ENCODE measurements at regions not wholly inside any gene's neighbourhood (a gene's known extent, or its start where the extent isn't known, plus 50 kb on each side); places are given as distances from the start of the nearest gene placed in this dataset.

- Histone ChIP-seq H2AFZ (ENCODE audit: control insufficient read depth, low read length) (no peak overlapping the region), H3K27me3 (ENCODE audit: control insufficient read depth, extremely low read depth, insufficient read depth, low read length) (peaks cover 2% of the 10 kb centered on the region), H4K20me1 (ENCODE audit: control insufficient read depth, extremely low read depth, insufficient read depth, low read length) (no peaks in the 10 kb centered on the region), H3K9ac (ENCODE audit: control insufficient read depth, extremely low read depth, insufficient read depth, low read length) (no peak overlapping the region), H3K79me2 (ENCODE audit: control insufficient read depth, insufficient read depth, low read length) (no peaks in the 10 kb centered on the region), H3K9me3 (ENCODE audit: control insufficient read depth, low read depth, low read length) (no peaks in the 10 kb centered on the region), H3K4me3 (ENCODE audit: control insufficient read depth in 2 of 3, extremely low read depth in 1 of 3, insufficient read depth in 2 of 3, low read depth in 1 of 3, low read length in 3 of 3) (no peak overlapping the region), H3K4me1 (ENCODE audit: control insufficient read depth, extremely low read depth, insufficient read depth, low read length) (no peaks in the 10 kb centered on the region), H3K36me3 (ENCODE audit: control insufficient read depth in 2 of 2, extremely low read depth in 1 of 2, insufficient read depth in 2 of 2, low read length in 2 of 2) (no peaks in the 10 kb centered on the region), H3K27ac (ENCODE audit: control insufficient read depth, insufficient read depth, low read length) (no peak overlapping the region), H3K9me1 (ENCODE audit: control insufficient read depth, extremely low read depth, insufficient read depth, low read length) (no peaks in the 10 kb centered on the region), H3K4me2 (ENCODE audit: control insufficient read depth, extremely low read depth, insufficient read depth, low read depth, low read length) (no peak overlapping the region)
- DNase-seq (ENCODE audit: low read depth, low spot score) (no peak), FAIRE-seq (no peak)
- TF ChIP-seq, protein P1, sequence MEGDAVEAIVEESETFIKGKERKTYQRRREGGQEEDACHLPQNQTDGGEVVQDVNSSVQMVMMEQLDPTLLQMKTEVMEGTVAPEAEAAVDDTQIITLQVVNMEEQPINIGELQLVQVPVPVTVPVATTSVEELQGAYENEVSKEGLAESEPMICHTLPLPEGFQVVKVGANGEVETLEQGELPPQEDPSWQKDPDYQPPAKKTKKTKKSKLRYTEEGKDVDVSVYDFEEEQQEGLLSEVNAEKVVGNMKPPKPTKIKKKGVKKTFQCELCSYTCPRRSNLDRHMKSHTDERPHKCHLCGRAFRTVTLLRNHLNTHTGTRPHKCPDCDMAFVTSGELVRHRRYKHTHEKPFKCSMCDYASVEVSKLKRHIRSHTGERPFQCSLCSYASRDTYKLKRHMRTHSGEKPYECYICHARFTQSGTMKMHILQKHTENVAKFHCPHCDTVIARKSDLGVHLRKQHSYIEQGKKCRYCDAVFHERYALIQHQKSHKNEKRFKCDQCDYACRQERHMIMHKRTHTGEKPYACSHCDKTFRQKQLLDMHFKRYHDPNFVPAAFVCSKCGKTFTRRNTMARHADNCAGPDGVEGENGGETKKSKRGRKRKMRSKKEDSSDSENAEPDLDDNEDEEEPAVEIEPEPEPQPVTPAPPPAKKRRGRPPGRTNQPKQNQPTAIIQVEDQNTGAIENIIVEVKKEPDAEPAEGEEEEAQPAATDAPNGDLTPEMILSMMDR (optimal IDR thresholded peaks at IDR 0.05 in 1 of 3, IDR thresholded peaks at IDR 0.05 in 1 of 3, conservative IDR thresholded peaks at IDR 0.05 in 1 of 3; ENCODE audit: extremely low read depth in 1 of 3, insufficient read depth in 2 of 3, low read length in 3 of 3): no peak
- no peak for TF ChIP-seq EZH2 (IDR thresholded peaks at IDR 0.05; ENCODE audit: low read length)
- dilution Hi-C loops (cut with MboI; ENCODE audit: extremely low pct_ligation_motif_present, low sequenced_read_pairs): no loop called here
These were observed 265.1 kb downstream of the ZEB1 start for GRCh38 chr10:31584098-31584631.

- FAIRE-seq (no peak), DNase-seq (ENCODE audit: low read depth, low spot score) (no peak)
- Histone ChIP-seq H3K4me1 (ENCODE audit: control insufficient read depth, extremely low read depth, insufficient read depth, low read length) (no peaks in the 10 kb centered on the region), H3K36me3 (ENCODE audit: control insufficient read depth in 2 of 2, extremely low read depth in 1 of 2, insufficient read depth in 2 of 2, low read length in 2 of 2) (no peaks in the 10 kb centered on the region), H3K4me3 (ENCODE audit: control insufficient read depth in 2 of 3, extremely low read depth in 1 of 3, insufficient read depth in 2 of 3, low read depth in 1 of 3, low read length in 3 of 3) (no peak overlapping the region), H3K27ac (ENCODE audit: control insufficient read depth, insufficient read depth, low read length) (no peak overlapping the region), H3K9me3 (ENCODE audit: control insufficient read depth, low read depth, low read length) (no peaks in the 10 kb centered on the region), H3K9ac (ENCODE audit: control insufficient read depth, extremely low read depth, insufficient read depth, low read length) (no peak overlapping the region), H3K9me1 (ENCODE audit: control insufficient read depth, extremely low read depth, insufficient read depth, low read length) (no peaks in the 10 kb centered on the region), H4K20me1 (ENCODE audit: control insufficient read depth, extremely low read depth, insufficient read depth, low read length) (no peaks in the 10 kb centered on the region), H3K79me2 (ENCODE audit: control insufficient read depth, insufficient read depth, low read length) (no peaks in the 10 kb centered on the region), H3K27me3 (ENCODE audit: control insufficient read depth, extremely low read depth, insufficient read depth, low read length) (peaks cover 3% of the 10 kb centered on the region), H2AFZ (ENCODE audit: control insufficient read depth, low read length) (no peak overlapping the region), H3K4me2 (ENCODE audit: control insufficient read depth, extremely low read depth, insufficient read depth, low read depth, low read length) (no peak overlapping the region)
- dilution Hi-C loops (cut with MboI; ENCODE audit: extremely low pct_ligation_motif_present, low sequenced_read_pairs): no loop called here
- no peak for TF ChIP-seq EZH2 (IDR thresholded peaks at IDR 0.05; ENCODE audit: low read length)
- TF ChIP-seq, protein P1 (optimal IDR thresholded peaks at IDR 0.05 in 1 of 3, IDR thresholded peaks at IDR 0.05 in 1 of 3, conservative IDR thresholded peaks at IDR 0.05 in 1 of 3; ENCODE audit: extremely low read depth in 1 of 3, insufficient read depth in 2 of 3, low read length in 3 of 3): no peak
These were observed 264.3 kb downstream of the ZEB1 start for GRCh38 chr10:31583293-31583692.
